Epithelial cell of prostate (primary cell): ENCODE measurements at regions not wholly inside any gene's neighbourhood (a gene's known extent, or its start where the extent isn't known, plus 50 kb on each side); places are given as distances from the start of the nearest gene placed in this dataset.

ENCODE experiments used
- DNase-seq: peaks from one replicate; pipeline ENCODE4 v3.0.0-alpha.2; 2011; ENCODE audit warnings: low read depth, low spot score
- H3K27ac ChIP-seq: fragments of 450-650 bp; 2 replicates; pipeline ENCODE4 v1.5.1; 2017; ENCODE audit warnings: mild to moderate bottlenecking

DNA sequence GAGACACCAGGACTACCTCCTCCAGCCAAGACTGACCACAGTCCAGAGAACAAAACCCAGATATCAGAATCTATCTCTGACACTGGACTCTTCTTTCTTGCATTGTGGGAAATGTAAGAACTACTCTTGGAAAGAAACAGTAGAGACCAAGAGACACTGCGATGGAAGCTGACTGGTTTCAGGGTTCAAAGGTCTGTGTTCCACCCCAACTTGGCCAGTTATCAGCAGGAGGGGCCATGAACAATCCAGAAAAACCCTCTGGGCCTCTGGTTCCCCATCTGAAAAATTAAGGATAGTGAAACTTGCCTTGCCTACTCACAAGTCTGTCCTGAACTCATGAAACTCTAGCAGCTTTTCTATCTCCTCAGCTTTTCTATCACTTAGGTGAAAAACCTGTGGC is 166.5 kb downstream of the SUCLG1 start:
- H3K27ac ChIP-seq: no peak overlapping the region
- no peak for DNase-seq

DNA sequence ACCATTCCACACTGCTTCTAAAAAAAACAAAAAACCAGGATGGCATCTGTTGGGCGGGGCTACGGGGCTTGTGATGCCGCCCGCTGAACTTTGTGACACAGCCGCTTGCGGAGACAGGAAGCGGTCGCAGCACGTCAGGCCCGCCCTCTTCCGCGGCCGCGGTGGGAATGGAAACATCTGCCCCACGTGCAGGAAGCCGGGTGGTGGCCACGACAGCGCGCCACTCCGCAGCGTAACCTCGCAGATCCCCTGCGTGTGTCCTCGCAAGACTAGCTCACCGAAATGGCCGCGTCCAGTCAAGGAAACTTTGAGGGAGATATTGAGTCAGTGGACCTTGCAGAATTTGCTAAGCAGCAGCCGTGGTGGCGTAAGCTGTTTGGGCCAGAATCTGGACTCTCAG is 168.5 kb downstream of the SUCLG1 start:
- H3K27ac ChIP-seq: no peak overlapping the region
- DNase-seq: no peak

- H3K27ac ChIP-seq: no peak overlapping the region
- DNase-seq: no peak
Observed at GRCh38 chr2:84288293-84288692, 170.8 kb downstream of the SUCLG1 start.

DNA sequence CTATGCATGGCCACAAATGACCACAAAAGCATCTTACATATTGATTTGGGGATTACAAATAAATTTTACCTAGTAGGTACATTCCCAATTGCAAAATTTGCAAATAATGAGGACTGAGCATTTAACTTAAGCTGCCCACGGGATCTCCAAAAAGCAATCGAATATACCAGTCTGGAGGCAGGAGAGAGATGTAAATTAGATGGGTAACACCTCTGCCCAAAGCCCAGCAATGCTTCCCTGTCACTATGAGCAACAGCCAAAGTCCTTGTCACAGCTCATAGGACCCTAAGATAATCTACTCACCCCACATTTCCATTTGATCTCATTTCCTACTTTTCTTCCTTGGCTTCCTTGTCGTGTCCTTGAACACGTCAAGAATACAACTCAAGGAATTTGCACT is 172.2 kb downstream of the SUCLG1 start:
- DNase-seq: no peak
- no peak overlapping the region for H3K27ac ChIP-seq

DNA sequence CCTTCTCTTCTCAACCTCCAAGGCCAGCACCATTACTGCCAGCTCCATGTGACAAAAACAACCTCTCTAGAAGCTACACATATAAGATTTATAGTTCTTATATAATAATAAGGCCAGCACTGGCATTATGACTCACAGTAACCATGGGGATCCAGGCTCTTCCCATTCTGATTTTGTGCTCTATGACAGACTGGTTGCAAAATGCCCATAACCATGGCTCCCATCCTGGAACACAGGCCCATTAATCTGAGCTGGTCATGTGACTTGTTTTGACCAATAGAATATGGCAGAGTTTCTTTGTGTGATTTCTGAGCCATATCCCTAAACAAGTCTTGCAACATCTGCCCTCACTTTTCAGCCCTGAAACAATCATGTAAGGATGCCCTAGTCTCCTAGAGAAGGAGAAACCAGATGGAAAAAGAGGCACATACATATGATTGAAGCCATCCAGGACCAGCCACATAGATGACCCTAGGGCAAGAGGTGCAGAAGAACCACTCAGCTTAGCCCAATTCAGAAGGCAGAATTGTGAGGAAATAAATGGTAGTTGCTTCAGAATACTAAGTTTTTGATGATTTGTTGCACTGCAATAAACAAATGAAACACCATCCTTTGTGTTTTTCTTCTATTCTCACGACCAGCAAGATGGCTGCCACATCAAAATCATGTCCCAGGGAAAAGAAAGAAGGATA is 173.9 kb downstream of the SUCLG1 start:
- peak; percentile 48 for DNase-seq
- H3K27ac ChIP-seq: no peak overlapping the region

GRCh38 chr2:84283506-84283905 is 175.6 kb downstream of the SUCLG1 start:
- no peak overlapping the region for H3K27ac ChIP-seq

DNA sequence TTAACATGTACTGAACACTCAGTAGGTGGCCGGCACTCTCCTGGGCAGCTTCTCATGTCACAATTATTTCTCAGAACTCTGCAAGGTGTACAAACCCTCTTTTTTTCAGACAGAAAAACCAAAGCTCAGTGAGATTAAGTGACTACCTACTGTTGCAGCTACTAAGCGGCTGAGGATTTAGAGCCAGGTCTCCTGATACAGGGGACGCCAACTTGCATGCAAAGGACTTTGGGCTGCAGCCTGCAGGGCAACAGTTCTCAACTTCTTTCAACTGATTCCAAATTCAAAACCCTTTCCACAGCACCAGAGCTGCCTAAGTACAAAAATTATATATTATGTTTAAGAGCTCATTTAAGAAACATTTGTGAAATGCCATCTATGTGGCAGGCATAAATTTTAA is 177.6 kb downstream of the SUCLG1 start:
- DNase-seq: no peak
- no peak overlapping the region for H3K27ac ChIP-seq

More at GRCh38 chr2:84283506-84283905, 175.6 kb downstream of the SUCLG1 start:
- no peak for DNase-seq

DNA sequence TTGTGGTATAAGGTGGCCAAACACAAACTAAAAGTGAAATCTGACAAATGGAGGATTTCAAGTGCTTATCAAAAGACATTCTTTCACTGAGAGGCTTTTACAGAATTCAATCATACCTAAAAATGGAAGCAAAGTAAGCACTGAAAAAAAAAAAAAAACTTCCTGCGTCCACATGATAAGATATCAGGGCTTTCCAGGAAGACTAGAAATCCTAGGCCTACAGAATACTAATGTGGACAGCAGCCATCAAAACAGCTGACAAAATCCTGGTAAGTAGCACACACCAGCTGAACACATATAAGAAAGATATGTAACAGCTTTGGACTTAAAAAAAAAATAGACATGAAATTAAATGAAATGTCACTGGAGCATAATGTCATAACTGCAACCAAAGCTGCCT is 178.2 kb downstream of the SUCLG1 start:
- no peak overlapping the region for H3K27ac ChIP-seq
- DNase-seq: no peak

- no peak overlapping the region for H3K27ac ChIP-seq
- no peak for DNase-seq
Observed at GRCh38 chr2:84278386-84278785, 180.7 kb downstream of the SUCLG1 start.

GRCh38 chr2:84276590-84277255 is 182.4 kb downstream of the SUCLG1 start:
- DNase-seq: no peak
- no peak overlapping the region for H3K27ac ChIP-seq

DNA sequence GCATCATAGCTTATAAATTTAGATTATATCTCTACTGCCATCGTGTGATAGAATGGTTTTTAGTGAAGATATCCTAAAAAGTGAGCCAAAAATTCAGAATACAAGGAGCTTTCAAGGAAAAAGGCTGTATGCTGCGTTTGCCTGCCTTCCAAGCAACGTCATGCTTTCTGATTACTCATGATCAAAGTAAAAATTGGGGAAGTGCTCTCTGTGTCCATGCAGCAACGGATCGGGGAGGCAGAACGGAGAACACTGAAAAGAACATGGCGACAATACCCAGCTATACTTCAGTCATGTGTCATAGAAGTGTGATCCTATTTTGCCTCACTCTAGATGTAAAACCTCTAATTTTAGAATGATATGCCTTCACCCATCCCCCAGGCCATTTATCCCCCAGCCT is 185.7 kb downstream of the SUCLG1 start:
- H3K27ac ChIP-seq: no peak overlapping the region
- no peak for DNase-seq

DNA sequence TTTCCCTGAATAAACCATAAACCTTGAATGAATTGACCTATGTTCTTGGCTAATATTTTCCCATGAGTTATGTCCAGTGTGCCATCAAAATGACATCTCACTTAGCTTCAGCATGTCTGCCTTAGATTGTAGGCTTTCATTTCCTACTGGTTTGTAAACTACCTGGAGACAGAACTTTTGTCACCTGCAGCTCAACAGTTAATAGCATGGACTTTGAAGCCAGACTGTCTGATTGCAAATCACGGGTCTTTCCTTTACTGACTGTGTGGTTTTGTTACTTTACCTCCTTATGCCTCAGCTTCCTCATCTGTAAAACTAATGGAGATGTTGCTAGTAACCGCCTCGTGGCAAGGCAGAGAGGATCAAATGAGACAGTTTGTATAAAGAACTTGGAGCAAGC is 187.1 kb downstream of the SUCLG1 start:
- no peak overlapping the region for H3K27ac ChIP-seq
- DNase-seq: no peak

GRCh38 chr2:84257831-84258230 is 201.2 kb downstream of the SUCLG1 start:
- no peak for DNase-seq
- H3K27ac ChIP-seq: no peak overlapping the region

DNA sequence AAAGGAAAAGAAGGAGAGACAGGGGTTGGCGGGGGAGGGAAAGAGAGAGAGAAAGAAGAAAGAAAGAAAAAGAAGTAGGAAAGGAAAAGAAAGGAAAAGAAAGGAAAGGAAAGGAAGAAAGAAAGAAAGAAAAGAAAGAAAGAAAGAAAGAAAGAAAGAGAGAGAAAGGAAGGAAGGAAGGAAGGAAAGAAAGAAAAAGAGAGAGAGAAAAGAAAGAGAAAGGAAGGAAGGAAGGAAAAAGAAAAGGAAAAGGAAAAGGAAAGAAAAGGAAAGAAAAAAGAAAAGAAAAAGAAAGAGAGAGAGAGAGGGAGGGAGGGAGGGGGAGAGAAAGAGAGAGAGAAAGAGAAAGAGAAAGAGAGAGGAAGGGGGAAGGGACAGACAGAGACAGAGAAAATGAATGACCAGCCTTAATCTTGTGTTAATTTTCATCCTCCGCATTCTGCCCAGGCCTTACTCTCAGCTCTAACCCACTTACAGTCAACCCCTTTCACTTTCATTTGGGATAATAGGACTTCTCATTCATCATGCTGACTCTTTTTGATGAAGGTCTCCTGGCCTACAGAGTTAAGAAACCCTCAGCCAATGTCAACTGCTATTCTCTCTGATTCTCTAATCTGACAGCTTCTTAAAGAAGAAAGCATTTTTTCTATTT is 207.3 kb downstream of the SUCLG1 start:
- H3K27ac ChIP-seq: no peak overlapping the region
- DNase-seq: no peak

- H3K27ac ChIP-seq: no peak overlapping the region
- no peak for DNase-seq
Observed at GRCh38 chr2:84249140-84249539, 209.9 kb downstream of the SUCLG1 start.

GRCh38 chr2:84247532-84247931 is 211.5 kb downstream of the SUCLG1 start:
- peak; percentile 37 for DNase-seq
- H3K27ac ChIP-seq: peak overlapping the region; percentile 20

GRCh38 chr2:84243788-84244733 is 215.0 kb downstream of the SUCLG1 start:
- peak overlapping the region; percentile 9 for H3K27ac ChIP-seq
- DNase-seq: no peak

DNA sequence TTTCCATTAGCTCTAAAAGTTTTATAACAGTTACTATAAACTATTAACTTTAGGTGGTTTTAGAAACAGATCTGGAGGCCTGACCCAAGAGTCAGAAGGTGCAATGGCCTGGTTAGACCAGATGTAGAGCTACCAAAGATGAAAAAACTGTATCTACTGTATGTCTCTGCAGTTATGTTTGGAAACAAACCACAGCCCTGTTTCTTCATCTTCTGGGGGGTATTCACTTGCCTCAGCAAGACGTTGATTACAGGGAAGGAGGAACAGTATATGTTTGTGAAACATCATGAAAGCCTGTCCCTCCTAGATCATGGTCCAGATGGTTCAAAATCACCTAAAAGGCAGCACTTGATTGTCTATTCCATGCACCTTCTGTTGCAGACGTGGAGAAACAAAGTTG is 220.2 kb downstream of the SUCLG1 start:
- no peak overlapping the region for H3K27ac ChIP-seq
- DNase-seq: no peak

- no peak overlapping the region for H3K27ac ChIP-seq
- no peak for DNase-seq
Observed at GRCh38 chr2:84236288-84236687, 222.8 kb downstream of the SUCLG1 start.

DNA sequence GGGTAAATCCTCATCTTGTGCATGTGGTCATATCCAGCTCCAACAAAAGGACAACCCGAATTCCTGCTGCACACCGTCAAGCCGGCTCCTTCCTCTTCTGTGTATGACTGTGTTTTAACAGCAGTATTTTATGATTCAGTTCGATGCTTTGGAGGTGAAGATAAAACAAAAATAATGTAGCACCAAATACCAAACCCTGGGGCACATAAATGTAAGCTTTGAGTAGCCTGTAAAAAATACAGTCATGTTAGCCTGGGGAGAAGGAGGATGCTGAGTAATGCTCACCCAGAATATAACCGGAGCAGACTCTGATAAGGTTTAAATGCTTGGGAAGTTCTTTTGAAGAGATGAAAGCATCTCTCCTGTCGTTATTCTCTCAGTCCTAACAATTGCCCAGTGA is 225.0 kb downstream of the SUCLG1 start:
- no peak for DNase-seq
- no peak overlapping the region for H3K27ac ChIP-seq

- no peak overlapping the region for H3K27ac ChIP-seq
- no peak for DNase-seq
Observed at GRCh38 chr2:84231478-84231877, 227.6 kb downstream of the SUCLG1 start.
